ENCODE measurements at regions not wholly inside any gene's neighbourhood (a gene's known extent, or its start where the extent isn't known, plus 50 kb on each side); places are given as distances from the start of the nearest gene placed in this dataset.

DNA sequence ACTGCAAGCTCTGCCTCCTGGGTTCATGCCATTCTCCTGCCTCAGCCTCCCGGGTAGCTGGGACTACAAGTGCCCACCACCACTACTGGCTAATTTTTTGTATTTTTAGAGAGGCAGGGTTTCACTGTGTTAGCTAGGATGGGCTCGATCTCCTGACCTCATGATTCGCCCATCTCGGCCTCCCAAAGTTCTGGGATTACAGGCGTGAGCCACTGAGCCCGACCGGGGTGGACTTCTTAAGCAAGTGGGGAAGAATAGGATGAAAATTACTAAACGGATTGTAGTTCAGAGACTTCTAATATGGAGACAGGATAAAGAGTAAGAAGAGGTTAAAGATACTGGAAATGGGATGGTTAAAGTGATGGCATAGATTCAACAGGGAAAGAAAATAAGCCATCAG is 132.3 kb upstream of the IRX2 start:
- intact Hi-C loops (cut with micrococcal nuclease) = no loop called here
- no peaks in the 10 kb centered on the region for H3K79me2 ChIP-seq (ENCODE audit: control insufficient read depth, insufficient read depth, low read length)
- 91% methylated on average over 7 of the region's 8 CpGs for WGBS (ENCODE audit: insufficient coverage)
- no peak overlapping the region for H3K4me2 ChIP-seq (replicated peaks; ENCODE audit: low read depth, low read length, poor library complexity, severe bottlenecking)
- no peaks in the 10 kb centered on the region for H3K4me1 Mint-ChIP-seq
- H3K9me3 Mint-ChIP-seq (ENCODE audit: insufficient read depth) = peaks cover 12% of the 10 kb centered on the region
- POLR2A ChIA-PET = no interaction called here
- H3K27me3 Mint-ChIP-seq = no peaks in the 10 kb centered on the region
- no peaks in the 10 kb centered on the region for H4K20me1 ChIP-seq (ENCODE audit: control insufficient read depth, insufficient read depth, low read length, poor library complexity, severe bottlenecking)
- H3K27ac Mint-ChIP-seq = no peak overlapping the region
- no peaks in the 10 kb centered on the region for H3K36me3 ChIP-seq (replicated peaks in 1 of 2; ENCODE audit: control extremely low read depth in 1 of 2, control insufficient read depth in 1 of 2, extremely low read depth in 1 of 2, insufficient read depth in 2 of 2, low read length in 1 of 2)
- H3K27ac ChIP-seq (ENCODE audit: low read length in 2 of 2) = no peak overlapping the region
- CTCF ChIA-PET = no interaction called here
- no peak overlapping the region for H2AFZ ChIP-seq (ENCODE audit: insufficient read depth, low read depth, low read length, poor library complexity, severe bottlenecking)
- no peak for TF ChIP-seq EZH2 (IDR thresholded peaks at IDR 0.05; ENCODE audit: borderline replicate concordance, insufficient read depth, low read depth, low read length, poor library complexity, severe bottlenecking)
- H3K4me1 ChIP-seq (ENCODE audit: control insufficient read depth in 2 of 2, insufficient read depth in 2 of 2, low read length in 2 of 2) = no peaks in the 10 kb centered on the region
- H3K4me3 ChIP-seq (ENCODE audit: control extremely low read depth in 1 of 5, extremely low read depth in 1 of 5, insufficient read depth in 1 of 5, low read depth in 2 of 5, low read length in 4 of 5) = no peak overlapping the region
- H3K9me3 ChIP-seq (ENCODE audit: control extremely low read depth in 1 of 3, control insufficient read depth in 2 of 3, insufficient read depth in 1 of 3, low read length in 2 of 3) = peaks cover 0 to 12% (median 0%) of the 10 kb centered on the region in 3 donors
- DNase-seq (no peak), ATAC-seq (ENCODE audit: low read depth) (no peak)
- H3K9ac ChIP-seq (ENCODE audit: low read length) = no peak overlapping the region
- H3K4me3 Mint-ChIP-seq = no peak overlapping the region
- H3K27me3 ChIP-seq (replicated peaks in 1 of 4; ENCODE audit: control extremely low read depth in 1 of 4, control insufficient read depth in 3 of 4, insufficient read depth in 4 of 4, low read length in 3 of 4) = no peaks in the 10 kb centered on the region

DNA sequence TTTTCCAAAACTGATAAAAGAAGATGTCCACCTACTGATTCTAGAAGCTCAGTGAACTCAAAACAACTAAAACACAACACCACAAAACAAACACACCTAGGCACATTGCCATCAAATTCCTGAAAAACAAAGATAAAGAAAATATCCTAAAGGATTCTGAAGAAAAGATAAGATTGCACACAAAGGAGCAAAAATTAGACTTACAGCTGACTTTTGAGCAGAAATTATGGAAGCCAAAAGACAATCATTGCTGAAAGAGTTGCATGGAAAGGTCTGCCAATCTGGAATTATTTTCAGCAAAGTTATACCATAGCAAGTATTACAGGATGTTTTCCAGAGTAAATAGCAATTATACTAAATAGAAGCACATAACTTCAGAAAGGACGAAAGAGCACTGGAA is 128.2 kb upstream of the IRX2 start:
- Mint-ChIP-seq H3K4me1 (no peaks in the 10 kb centered on the region), H3K4me3 (no peak overlapping the region), H3K27me3 (no peaks in the 10 kb centered on the region), H3K27ac (no peak overlapping the region), H3K9me3 (ENCODE audit: insufficient read depth) (peaks cover 14% of the 10 kb centered on the region)
- no peak overlapping the region for H2AFZ ChIP-seq (ENCODE audit: insufficient read depth, low read depth, low read length, poor library complexity, severe bottlenecking)
- ChIA-PET POLR2A (no interaction called here), CTCF (no interaction called here)
- no peak overlapping the region for H3K9ac ChIP-seq (ENCODE audit: low read length)
- no peaks in the 10 kb centered on the region for H3K79me2 ChIP-seq (ENCODE audit: control insufficient read depth, insufficient read depth, low read length)
- no peak overlapping the region for H3K4me3 ChIP-seq (ENCODE audit: control extremely low read depth in 1 of 5, extremely low read depth in 1 of 5, insufficient read depth in 1 of 5, low read depth in 2 of 5, low read length in 4 of 5)
- intact Hi-C loops (cut with micrococcal nuclease) = no loop called here
- no peak for DNase-seq
- no peak overlapping the region for H3K27ac ChIP-seq (ENCODE audit: low read length in 2 of 2)
- no peak overlapping the region for H3K4me2 ChIP-seq (replicated peaks; ENCODE audit: low read depth, low read length, poor library complexity, severe bottlenecking)
- peaks cover 0 to 10% (median 0%) of the 10 kb centered on the region in 3 donors for H3K9me3 ChIP-seq (ENCODE audit: control extremely low read depth in 1 of 3, control insufficient read depth in 2 of 3, insufficient read depth in 1 of 3, low read length in 2 of 3)
- H3K27me3 ChIP-seq (replicated peaks in 1 of 4; ENCODE audit: control extremely low read depth in 1 of 4, control insufficient read depth in 3 of 4, insufficient read depth in 4 of 4, low read length in 3 of 4) = no peaks in the 10 kb centered on the region
- TF ChIP-seq, protein P1, sequence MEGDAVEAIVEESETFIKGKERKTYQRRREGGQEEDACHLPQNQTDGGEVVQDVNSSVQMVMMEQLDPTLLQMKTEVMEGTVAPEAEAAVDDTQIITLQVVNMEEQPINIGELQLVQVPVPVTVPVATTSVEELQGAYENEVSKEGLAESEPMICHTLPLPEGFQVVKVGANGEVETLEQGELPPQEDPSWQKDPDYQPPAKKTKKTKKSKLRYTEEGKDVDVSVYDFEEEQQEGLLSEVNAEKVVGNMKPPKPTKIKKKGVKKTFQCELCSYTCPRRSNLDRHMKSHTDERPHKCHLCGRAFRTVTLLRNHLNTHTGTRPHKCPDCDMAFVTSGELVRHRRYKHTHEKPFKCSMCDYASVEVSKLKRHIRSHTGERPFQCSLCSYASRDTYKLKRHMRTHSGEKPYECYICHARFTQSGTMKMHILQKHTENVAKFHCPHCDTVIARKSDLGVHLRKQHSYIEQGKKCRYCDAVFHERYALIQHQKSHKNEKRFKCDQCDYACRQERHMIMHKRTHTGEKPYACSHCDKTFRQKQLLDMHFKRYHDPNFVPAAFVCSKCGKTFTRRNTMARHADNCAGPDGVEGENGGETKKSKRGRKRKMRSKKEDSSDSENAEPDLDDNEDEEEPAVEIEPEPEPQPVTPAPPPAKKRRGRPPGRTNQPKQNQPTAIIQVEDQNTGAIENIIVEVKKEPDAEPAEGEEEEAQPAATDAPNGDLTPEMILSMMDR (IDR thresholded peaks at IDR 0.05) = no peak
- no peak for TF ChIP-seq EZH2 (IDR thresholded peaks at IDR 0.05; ENCODE audit: borderline replicate concordance, insufficient read depth, low read depth, low read length, poor library complexity, severe bottlenecking)
- H4K20me1 ChIP-seq (ENCODE audit: control insufficient read depth, insufficient read depth, low read length, poor library complexity, severe bottlenecking) = no peaks in the 10 kb centered on the region
- no peaks in the 10 kb centered on the region for H3K36me3 ChIP-seq (replicated peaks in 1 of 2; ENCODE audit: control extremely low read depth in 1 of 2, control insufficient read depth in 1 of 2, extremely low read depth in 1 of 2, insufficient read depth in 2 of 2, low read length in 1 of 2)
- no CpG with 5 or more reads among the region's 1 CpG for WGBS (ENCODE audit: insufficient coverage)
- H3K4me1 ChIP-seq (ENCODE audit: control insufficient read depth in 2 of 2, insufficient read depth in 2 of 2, low read length in 2 of 2) = no peaks in the 10 kb centered on the region
- no peak for ATAC-seq (ENCODE audit: low read depth)
